ENCODE measurements at regions not wholly inside any gene's neighbourhood (a gene's known extent, or its start where the extent isn't known, plus 50 kb on each side); places are given as distances from the start of the nearest gene placed in this dataset.

DNA sequence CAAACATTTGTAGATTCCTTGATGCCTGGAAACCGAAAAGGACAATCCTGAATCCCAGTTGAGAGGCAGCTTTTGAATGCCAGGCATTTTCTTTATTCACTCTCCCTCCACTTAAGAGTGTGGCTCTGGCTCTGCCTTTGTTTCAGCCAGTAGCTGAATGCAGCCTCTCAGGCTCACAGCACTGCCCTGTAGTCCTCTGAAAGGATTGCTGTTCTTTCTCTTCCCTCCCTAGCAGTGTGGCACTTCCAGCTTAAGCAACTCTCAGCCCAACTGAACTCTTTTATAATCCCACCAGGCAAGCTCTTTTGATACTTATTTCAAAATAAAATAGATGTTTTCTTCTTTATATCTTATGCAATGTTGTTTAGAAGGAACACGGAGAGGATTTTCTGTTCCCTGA is 415.6 kb downstream of the GJA1 start (continued):
- TF ChIP-seq, protein P1, sequence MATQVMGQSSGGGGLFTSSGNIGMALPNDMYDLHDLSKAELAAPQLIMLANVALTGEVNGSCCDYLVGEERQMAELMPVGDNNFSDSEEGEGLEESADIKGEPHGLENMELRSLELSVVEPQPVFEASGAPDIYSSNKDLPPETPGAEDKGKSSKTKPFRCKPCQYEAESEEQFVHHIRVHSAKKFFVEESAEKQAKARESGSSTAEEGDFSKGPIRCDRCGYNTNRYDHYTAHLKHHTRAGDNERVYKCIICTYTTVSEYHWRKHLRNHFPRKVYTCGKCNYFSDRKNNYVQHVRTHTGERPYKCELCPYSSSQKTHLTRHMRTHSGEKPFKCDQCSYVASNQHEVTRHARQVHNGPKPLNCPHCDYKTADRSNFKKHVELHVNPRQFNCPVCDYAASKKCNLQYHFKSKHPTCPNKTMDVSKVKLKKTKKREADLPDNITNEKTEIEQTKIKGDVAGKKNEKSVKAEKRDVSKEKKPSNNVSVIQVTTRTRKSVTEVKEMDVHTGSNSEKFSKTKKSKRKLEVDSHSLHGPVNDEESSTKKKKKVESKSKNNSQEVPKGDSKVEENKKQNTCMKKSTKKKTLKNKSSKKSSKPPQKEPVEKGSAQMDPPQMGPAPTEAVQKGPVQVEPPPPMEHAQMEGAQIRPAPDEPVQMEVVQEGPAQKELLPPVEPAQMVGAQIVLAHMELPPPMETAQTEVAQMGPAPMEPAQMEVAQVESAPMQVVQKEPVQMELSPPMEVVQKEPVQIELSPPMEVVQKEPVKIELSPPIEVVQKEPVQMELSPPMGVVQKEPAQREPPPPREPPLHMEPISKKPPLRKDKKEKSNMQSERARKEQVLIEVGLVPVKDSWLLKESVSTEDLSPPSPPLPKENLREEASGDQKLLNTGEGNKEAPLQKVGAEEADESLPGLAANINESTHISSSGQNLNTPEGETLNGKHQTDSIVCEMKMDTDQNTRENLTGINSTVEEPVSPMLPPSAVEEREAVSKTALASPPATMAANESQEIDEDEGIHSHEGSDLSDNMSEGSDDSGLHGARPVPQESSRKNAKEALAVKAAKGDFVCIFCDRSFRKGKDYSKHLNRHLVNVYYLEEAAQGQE (IDR thresholded peaks at IDR 0.05): no peak
- TF ChIP-seq RXRA (IDR thresholded peaks at IDR 0.05): no peak

GRCh38 chr6:121853686-121854085 is 418.2 kb downstream of the GJA1 start:
- Histone ChIP-seq H3K4me1 (ENCODE audit: control insufficient read depth in 4 of 4, insufficient read depth in 4 of 4, low read length in 3 of 4) (no peaks in the 10 kb centered on the region), H3K36me3 (ENCODE audit: control insufficient read depth in 4 of 4, insufficient read depth in 3 of 4, low read depth in 1 of 4, low read length in 3 of 4) (no peaks in the 10 kb centered on the region), H3K9ac (ENCODE audit: low read depth in 1 of 2, low read length in 2 of 2) (no peak overlapping the region), H3K4me3 (ENCODE audit: low read depth in 1 of 3, low read length in 3 of 3) (no peak overlapping the region), H3K9me3 (ENCODE audit: control insufficient read depth in 4 of 4, low read length in 3 of 4) (no peaks in the 10 kb centered on the region), H3K27ac (ENCODE audit: low read depth in 1 of 2, low read length in 2 of 2) (no peak overlapping the region), H3K27me3 (ENCODE audit: control insufficient read depth in 4 of 4, insufficient read depth in 4 of 4, low read length in 3 of 4) (peaks cover 0 to 5% (median 0%) of the 10 kb centered on the region in 4 donors)
- TF ChIP-seq FOXA2 (IDR thresholded peaks at IDR 0.05): no peak
- no peak for TF ChIP-seq NR2F2 (IDR thresholded peaks at IDR 0.05)
- 63% methylated on average over 4 of the region's 4 CpGs for WGBS
- no peak for DNase-seq (ENCODE audit: low spot score)

DNA sequence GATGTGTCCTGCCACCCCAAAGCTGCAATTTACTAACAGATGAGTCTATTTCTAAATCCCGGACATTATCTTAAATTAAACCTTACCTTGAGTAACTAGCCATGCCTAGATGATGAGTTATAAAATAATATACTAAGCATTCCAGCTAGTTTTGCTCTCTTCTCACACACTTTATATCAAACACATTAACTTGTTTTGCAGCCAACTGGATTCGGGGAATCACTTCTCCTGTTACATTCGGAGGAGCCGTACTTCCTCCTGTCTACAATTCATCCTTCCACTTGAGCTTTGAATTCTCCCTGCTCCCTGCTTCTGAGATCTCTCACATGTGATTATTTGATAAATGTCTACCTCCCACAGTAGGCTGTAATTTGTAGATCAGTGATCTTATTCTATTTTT is 420.1 kb downstream of the GJA1 start:
- WGBS: 79% methylated on average over 4 of the region's 4 CpGs
- DNase-seq (ENCODE audit: low spot score): no peak

DNA sequence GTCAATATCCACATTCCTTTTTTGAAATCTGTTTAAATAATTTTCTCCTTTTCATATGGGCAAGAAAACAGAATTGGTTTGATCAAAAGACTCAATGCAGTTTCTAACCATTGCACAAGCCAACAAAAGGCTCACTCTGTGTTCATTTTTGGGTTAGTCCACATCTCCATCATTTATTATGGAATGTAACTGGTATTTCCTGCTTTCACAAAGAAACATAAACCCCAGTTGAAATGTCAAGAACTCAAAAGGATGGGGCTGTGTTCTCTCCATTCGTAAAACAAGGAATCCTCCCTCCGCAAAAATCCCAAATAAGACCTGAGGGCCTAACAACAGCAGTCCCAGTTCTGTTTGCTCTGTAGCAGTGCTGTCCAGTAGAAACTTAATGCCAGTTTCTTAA is 420.9 kb downstream of the GJA1 start:
- no peak for DNase-seq (ENCODE audit: low spot score)
- H3K27ac ChIP-seq (ENCODE audit: low read depth in 1 of 2, low read length in 2 of 2): no peak overlapping the region
- TF ChIP-seq HNF4A (conservative IDR thresholded peaks at IDR 0.05): no peak
- TF ChIP-seq YY1 (IDR thresholded peaks at IDR 0.05): no peak
- H3K36me3 ChIP-seq (ENCODE audit: control insufficient read depth in 4 of 4, insufficient read depth in 3 of 4, low read depth in 1 of 4, low read length in 3 of 4): no peaks in the 10 kb centered on the region
- peaks cover 0 to 5% (median 0%) of the 10 kb centered on the region in 4 donors for H3K27me3 ChIP-seq (ENCODE audit: control insufficient read depth in 4 of 4, insufficient read depth in 4 of 4, low read length in 3 of 4)
- H3K9ac ChIP-seq (ENCODE audit: low read depth in 1 of 2, low read length in 2 of 2): no peak overlapping the region
- no peaks in the 10 kb centered on the region for H3K9me3 ChIP-seq (ENCODE audit: control insufficient read depth in 4 of 4, low read length in 3 of 4)
- H3K4me1 ChIP-seq (ENCODE audit: control insufficient read depth in 4 of 4, insufficient read depth in 4 of 4, low read length in 3 of 4): no peaks in the 10 kb centered on the region
- WGBS: 77% methylated on average over 2 of the region's 2 CpGs
- H3K4me3 ChIP-seq (ENCODE audit: low read depth in 1 of 3, low read length in 3 of 3): no peak overlapping the region

More for the DNA sequence above, 420.1 kb downstream of the GJA1 start:
- no peak for TF ChIP-seq SP1 (IDR thresholded peaks at IDR 0.05)
- TF ChIP-seq HNF4A (conservative IDR thresholded peaks at IDR 0.05): no peak
- no peak for TF ChIP-seq JUND (IDR thresholded peaks at IDR 0.05)
- TF ChIP-seq RXRA (IDR thresholded peaks at IDR 0.05): no peak
- TF ChIP-seq RAD21 (IDR thresholded peaks at IDR 0.05): no peak
- TF ChIP-seq NR2F2 (IDR thresholded peaks at IDR 0.05): no peak
- TF ChIP-seq EGR1 (IDR thresholded peaks at IDR 0.05; ENCODE audit: low read depth in 2 of 2): no peak
- TF ChIP-seq ZBTB33 (IDR thresholded peaks at IDR 0.05): no peak
- H3K36me3 ChIP-seq (ENCODE audit: control insufficient read depth in 4 of 4, insufficient read depth in 3 of 4, low read depth in 1 of 4, low read length in 3 of 4): no peaks in the 10 kb centered on the region
- H3K9ac ChIP-seq (ENCODE audit: low read depth in 1 of 2, low read length in 2 of 2): no peak overlapping the region
- H3K9me3 ChIP-seq (ENCODE audit: control insufficient read depth in 4 of 4, low read length in 3 of 4): no peaks in the 10 kb centered on the region
- no peaks in the 10 kb centered on the region for H3K4me1 ChIP-seq (ENCODE audit: control insufficient read depth in 4 of 4, insufficient read depth in 4 of 4, low read length in 3 of 4)
- H3K27me3 ChIP-seq (ENCODE audit: control insufficient read depth in 4 of 4, insufficient read depth in 4 of 4, low read length in 3 of 4): peaks cover 0 to 5% (median 0%) of the 10 kb centered on the region in 4 donors
- H3K4me3 ChIP-seq (ENCODE audit: low read depth in 1 of 3, low read length in 3 of 3): no peak overlapping the region
- H3K27ac ChIP-seq (ENCODE audit: low read depth in 1 of 2, low read length in 2 of 2): no peak overlapping the region

All from liver (tissue), 7 donors.